Upper lobe of left lung (tissue), 4 donors: ENCODE measurements at regions not wholly inside any gene's neighbourhood (a gene's known extent, or its start where the extent isn't known, plus 50 kb on each side); places are given as distances from the start of the nearest gene placed in this dataset.

ENCODE experiments used
- POLR2A ChIP-seq, 4 donors: fragments of 450-650 bp; IDR thresholded peaks; one replicate each; pipeline ENCODE4 v1.5.1; 2016 to 2017; ENCODE audit warnings: antibody characterized with exemption in 4 of 4, mild to moderate bottlenecking in 2 of 4
- POLR2AphosphoS5 ChIP-seq, 2 donors: sonication (generic); formaldehyde crosslinking; IDR thresholded peaks; one replicate each; pipeline ENCODE4 v1.5.1; 2017; ENCODE audit warnings: antibody characterized with exemption in 2 of 2
- TF ChIP-seq, protein P1 (sequence below), 6 experiments: fragments of 450-650 bp in 4 of 6; fragments of 200-600 bp in 2 of 6; sonication (generic) in 2 of 6; IDR thresholded peaks; one replicate each; pipeline ENCODE4 v1.5.1; 2016 to 2019; ENCODE audit warnings: antibody characterized with exemption in 6 of 6

- TF ChIP-seq, protein P1, sequence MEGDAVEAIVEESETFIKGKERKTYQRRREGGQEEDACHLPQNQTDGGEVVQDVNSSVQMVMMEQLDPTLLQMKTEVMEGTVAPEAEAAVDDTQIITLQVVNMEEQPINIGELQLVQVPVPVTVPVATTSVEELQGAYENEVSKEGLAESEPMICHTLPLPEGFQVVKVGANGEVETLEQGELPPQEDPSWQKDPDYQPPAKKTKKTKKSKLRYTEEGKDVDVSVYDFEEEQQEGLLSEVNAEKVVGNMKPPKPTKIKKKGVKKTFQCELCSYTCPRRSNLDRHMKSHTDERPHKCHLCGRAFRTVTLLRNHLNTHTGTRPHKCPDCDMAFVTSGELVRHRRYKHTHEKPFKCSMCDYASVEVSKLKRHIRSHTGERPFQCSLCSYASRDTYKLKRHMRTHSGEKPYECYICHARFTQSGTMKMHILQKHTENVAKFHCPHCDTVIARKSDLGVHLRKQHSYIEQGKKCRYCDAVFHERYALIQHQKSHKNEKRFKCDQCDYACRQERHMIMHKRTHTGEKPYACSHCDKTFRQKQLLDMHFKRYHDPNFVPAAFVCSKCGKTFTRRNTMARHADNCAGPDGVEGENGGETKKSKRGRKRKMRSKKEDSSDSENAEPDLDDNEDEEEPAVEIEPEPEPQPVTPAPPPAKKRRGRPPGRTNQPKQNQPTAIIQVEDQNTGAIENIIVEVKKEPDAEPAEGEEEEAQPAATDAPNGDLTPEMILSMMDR (IDR thresholded peaks at IDR 0.05), result no peak
- no peak for TF ChIP-seq POLR2AphosphoS5 (IDR thresholded peaks at IDR 0.05)
- TF ChIP-seq POLR2A (IDR thresholded peaks at IDR 0.05), result no peak
Measured at GRCh38 chr2:119066272-119066804, 92.2 kb downstream of the C1QL2 start.
